ENCODE measurements at regions not wholly inside any gene's neighbourhood (a gene's known extent, or its start where the extent isn't known, plus 50 kb on each side); places are given as distances from the start of the nearest gene placed in this dataset.

DNA sequence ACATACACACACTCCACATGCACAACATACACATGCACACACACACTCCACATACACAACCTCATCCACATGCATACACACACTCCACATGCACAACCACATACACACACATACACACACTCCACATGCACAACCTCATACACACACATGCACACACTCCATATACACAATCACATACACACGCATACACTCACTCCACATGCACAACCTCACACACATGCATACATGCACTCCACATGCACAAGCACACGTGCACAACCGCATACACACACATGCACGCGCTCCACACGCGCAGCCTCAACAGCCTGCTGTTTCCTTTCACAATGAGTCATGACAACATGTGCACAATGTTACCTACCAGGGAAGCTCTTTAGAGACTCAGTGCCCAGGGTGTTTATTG lies 61.2 kb upstream of the TMEM132C start:
- Histone ChIP-seq H3K27ac (no peak overlapping the region), H3K4me3 (no peak overlapping the region)

Measured in skin epidermis (tissue), 12 donors.